GM23338 (cell line): ENCODE measurements at regions not wholly inside any gene's neighbourhood (a gene's known extent, or its start where the extent isn't known, plus 50 kb on each side); places are given as distances from the start of the nearest gene placed in this dataset.

ENCODE experiments used
- ATAC-seq: fragments of 200-7000 bp; cut with Tn5 transposase; 3 replicates; pipeline ENCODE4 v1.9.1; 2020
- DNase-seq: peaks from one replicate; pipeline ENCODE4 v3.0.0-alpha.2; 2015; ENCODE audit warnings: low spot score
- H2AFZ ChIP-seq: fragments of 200-600 bp; sonication (generic); 2 replicates; pipeline ENCODE4 v1.8.0; 2016; ENCODE audit warnings: antibody characterized with exemption, mild to moderate bottlenecking, moderate library complexity
- H3F3A ChIP-seq: fragments of 200-600 bp; sonication (generic); replicated peaks from 2 replicates; pipeline ENCODE4 v1.8.0; 2017; ENCODE audit warnings: antibody characterized with exemption, mixed run types, low read depth
- H3K27ac ChIP-seq: fragments of 200-600 bp; sonication (generic); 2 replicates; pipeline ENCODE4 v1.6.1; 2016; ENCODE audit warnings: low read depth
- H3K27me3 ChIP-seq: fragments of 200-600 bp; sonication (generic); 2 replicates; pipeline ENCODE4 v1.8.0; 2016; ENCODE audit warnings: mild to moderate bottlenecking, mixed run types, moderate library complexity; ENCODE audit not compliant: insufficient read depth
- H3K36me3 ChIP-seq: fragments of 200-600 bp; sonication (generic); 2 replicates; pipeline ENCODE4 v1.8.0; 2016; ENCODE audit warnings: mild to moderate bottlenecking; ENCODE audit not compliant: insufficient read depth
- H3K4me1 ChIP-seq: fragments of 200-600 bp; sonication (generic); 2 replicates; pipeline ENCODE4 v1.8.0; 2016; ENCODE audit warnings: mild to moderate bottlenecking, moderate library complexity; ENCODE audit not compliant: insufficient read depth
- H3K4me2 ChIP-seq: fragments of 200-600 bp; sonication (generic); 2 replicates; pipeline ENCODE4 v1.7.1; 2017; ENCODE audit warnings: mixed run types
- H3K4me3 ChIP-seq: fragments of 200-600 bp; sonication (generic); 2 replicates; pipeline ENCODE4 v1.6.1; 2016; ENCODE audit warnings: mixed run types
- H3K79me2 ChIP-seq: fragments of 200-600 bp; sonication (generic); replicated peaks from 2 replicates; pipeline ENCODE4 v1.8.0; 2017; ENCODE audit warnings: mild to moderate bottlenecking; ENCODE audit not compliant: insufficient read depth
- H3K9me2 ChIP-seq: fragments of 200-600 bp; sonication (generic); 2 replicates; pipeline ENCODE4 v1.8.0; 2017; ENCODE audit not compliant: insufficient read depth
- H4K20me1 ChIP-seq: fragments of 200-600 bp; sonication (generic); replicated peaks from 2 replicates; pipeline ENCODE4 v1.8.0; 2017; ENCODE audit warnings: mild to moderate bottlenecking; ENCODE audit not compliant: insufficient read depth
- H3K27ac Mint-ChIP-seq: 2 replicates; pipeline ENCODE4 v1.8.0; 2020; ENCODE audit warnings: inconsistent platforms, mild to moderate bottlenecking, moderate library complexity, mixed read lengths
- H3K27me3 Mint-ChIP-seq: 3 replicates; pipeline ENCODE4 v1.8.0; 2022; ENCODE audit warnings: low read depth, mild to moderate bottlenecking, moderate library complexity, mixed read lengths, inconsistent platforms; ENCODE audit not compliant: insufficient read depth, poor library complexity
- H3K36me3 Mint-ChIP-seq: 3 replicates; pipeline ENCODE4 v1.8.0; 2021; ENCODE audit warnings: low read depth, mild to moderate bottlenecking, inconsistent platforms, moderate library complexity, mixed read lengths
- H3K4me1 Mint-ChIP-seq: 3 replicates; pipeline ENCODE4 v1.8.0; 2020; ENCODE audit warnings: mild to moderate bottlenecking, inconsistent platforms, mixed read lengths
- H3K4me3 Mint-ChIP-seq: 3 replicates; pipeline ENCODE4 v1.8.0; 2021; ENCODE audit warnings: moderate library complexity, mild to moderate bottlenecking, inconsistent platforms, mixed read lengths
- H3K9me3 Mint-ChIP-seq: 3 replicates; pipeline ENCODE4 v1.8.0; 2020; ENCODE audit warnings: moderate library complexity, mild to moderate bottlenecking, inconsistent platforms, mixed read lengths
- CREB1 ChIP-seq: fragments of 250-450 bp; sonication (Bioruptor Pico); IDR thresholded peaks from 2 replicates; pipeline ENCODE4 v1.5.0; 2020; ENCODE audit warnings: low read depth, mild to moderate bottlenecking, moderate library complexity
- EZH2 ChIP-seq: fragments of 200-600 bp; sonication (generic); IDR thresholded peaks from one replicate; pipeline ENCODE4 v1.8.0; 2017; ENCODE audit warnings: antibody characterized with exemption, mild to moderate bottlenecking, low read depth; ENCODE audit not compliant: unreplicated experiment
- EZH2phosphoT487 ChIP-seq: fragments of 200-600 bp; sonication (generic); IDR thresholded peaks from one replicate; pipeline ENCODE4 v1.8.1; 2018; ENCODE audit warnings: antibody characterized with exemption; ENCODE audit not compliant: unreplicated experiment
- JUNB ChIP-seq: IDR thresholded peaks from one replicate; pipeline ENCODE4 v1.6.1; 2016; ENCODE audit warnings: antibody characterized with exemption; ENCODE audit not compliant: unreplicated experiment
- NANOG ChIP-seq: IDR thresholded peaks from 2 replicates; pipeline ENCODE4 v1.6.1; 2016; ENCODE audit warnings: antibody characterized with exemption, borderline replicate concordance
- POLR2AphosphoS5 ChIP-seq: IDR thresholded peaks from 2 replicates; pipeline ENCODE4 v1.6.1; 2016; ENCODE audit warnings: antibody characterized with exemption, low read depth
- STAT1 ChIP-seq: IDR thresholded peaks from one replicate; pipeline ENCODE4 v1.6.1; 2016; ENCODE audit warnings: antibody characterized with exemption; ENCODE audit not compliant: unreplicated experiment
- ZNF114 ChIP-seq: fragments of 250-450 bp; sonication (Bioruptor Pico); IDR thresholded peaks from 2 replicates; pipeline ENCODE4 v1.5.0; 2020; ENCODE audit warnings: mild to moderate bottlenecking, moderate library complexity
- ZNF331 ChIP-seq: fragments of 250-450 bp; sonication (Bioruptor Pico); IDR thresholded peaks from 2 replicates; pipeline ENCODE4 v1.5.0; 2020; ENCODE audit warnings: low read depth, mild to moderate bottlenecking, moderate library complexity
- TF ChIP-seq, protein P1 (sequence below): IDR thresholded peaks from one replicate; pipeline ENCODE4 v1.6.1; 2018; ENCODE audit warnings: antibody characterized with exemption; ENCODE audit not compliant: unreplicated experiment
- TF ChIP-seq, protein P2 (sequence below): fragments of 250-450 bp; sonication (Bioruptor Pico); IDR thresholded peaks from 2 replicates; pipeline ENCODE4 v1.5.0; 2020; ENCODE audit warnings: mild to moderate bottlenecking, moderate library complexity
- TF ChIP-seq, protein P3 (sequence below): IDR thresholded peaks from 2 replicates; pipeline ENCODE4 v1.6.1; 2016; ENCODE audit warnings: antibody characterized with exemption
- TF ChIP-seq, protein P4 (sequence below), 2 experiments: fragments of 200-600 bp in 1 of 2; sonication (generic) in 1 of 2; conservative IDR thresholded peaks; 2 replicates each; pipeline versions ENCODE4 v1.5.1 to v1.6.1; 2016 to 2017; ENCODE audit warnings: antibody characterized with exemption in 2 of 2, low read depth in 2 of 2, mild to moderate bottlenecking in 2 of 2, moderate library complexity in 1 of 2

DNA sequence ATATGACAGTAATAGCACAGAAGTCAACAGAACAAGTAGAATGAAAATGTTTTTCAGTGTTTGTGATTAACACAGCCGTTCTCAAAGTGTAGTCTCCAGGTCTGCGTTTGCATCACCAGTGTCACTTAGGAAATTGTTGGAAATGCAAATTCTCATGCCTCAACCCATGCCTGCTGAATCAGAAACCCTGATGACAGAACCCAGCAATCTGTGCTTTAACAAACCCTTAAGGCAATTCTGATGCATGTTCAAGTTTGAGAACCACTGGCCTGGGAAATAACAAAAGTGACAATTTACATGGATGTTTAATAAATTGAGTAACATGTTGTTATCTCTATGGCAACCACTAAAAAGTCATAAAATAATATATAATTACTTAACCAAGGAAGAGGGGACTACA, 103.1 kb upstream of the ATP11B start:
- no peaks in the 10 kb centered on the region for H3K4me1 ChIP-seq
- no peaks in the 10 kb centered on the region for H3K27me3 Mint-ChIP-seq
- no peak for ATAC-seq
- TF ChIP-seq EZH2phosphoT487: no peak
- TF ChIP-seq STAT1: no peak
- TF ChIP-seq, protein P1, sequence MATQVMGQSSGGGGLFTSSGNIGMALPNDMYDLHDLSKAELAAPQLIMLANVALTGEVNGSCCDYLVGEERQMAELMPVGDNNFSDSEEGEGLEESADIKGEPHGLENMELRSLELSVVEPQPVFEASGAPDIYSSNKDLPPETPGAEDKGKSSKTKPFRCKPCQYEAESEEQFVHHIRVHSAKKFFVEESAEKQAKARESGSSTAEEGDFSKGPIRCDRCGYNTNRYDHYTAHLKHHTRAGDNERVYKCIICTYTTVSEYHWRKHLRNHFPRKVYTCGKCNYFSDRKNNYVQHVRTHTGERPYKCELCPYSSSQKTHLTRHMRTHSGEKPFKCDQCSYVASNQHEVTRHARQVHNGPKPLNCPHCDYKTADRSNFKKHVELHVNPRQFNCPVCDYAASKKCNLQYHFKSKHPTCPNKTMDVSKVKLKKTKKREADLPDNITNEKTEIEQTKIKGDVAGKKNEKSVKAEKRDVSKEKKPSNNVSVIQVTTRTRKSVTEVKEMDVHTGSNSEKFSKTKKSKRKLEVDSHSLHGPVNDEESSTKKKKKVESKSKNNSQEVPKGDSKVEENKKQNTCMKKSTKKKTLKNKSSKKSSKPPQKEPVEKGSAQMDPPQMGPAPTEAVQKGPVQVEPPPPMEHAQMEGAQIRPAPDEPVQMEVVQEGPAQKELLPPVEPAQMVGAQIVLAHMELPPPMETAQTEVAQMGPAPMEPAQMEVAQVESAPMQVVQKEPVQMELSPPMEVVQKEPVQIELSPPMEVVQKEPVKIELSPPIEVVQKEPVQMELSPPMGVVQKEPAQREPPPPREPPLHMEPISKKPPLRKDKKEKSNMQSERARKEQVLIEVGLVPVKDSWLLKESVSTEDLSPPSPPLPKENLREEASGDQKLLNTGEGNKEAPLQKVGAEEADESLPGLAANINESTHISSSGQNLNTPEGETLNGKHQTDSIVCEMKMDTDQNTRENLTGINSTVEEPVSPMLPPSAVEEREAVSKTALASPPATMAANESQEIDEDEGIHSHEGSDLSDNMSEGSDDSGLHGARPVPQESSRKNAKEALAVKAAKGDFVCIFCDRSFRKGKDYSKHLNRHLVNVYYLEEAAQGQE: no peak
- TF ChIP-seq, protein P2, sequence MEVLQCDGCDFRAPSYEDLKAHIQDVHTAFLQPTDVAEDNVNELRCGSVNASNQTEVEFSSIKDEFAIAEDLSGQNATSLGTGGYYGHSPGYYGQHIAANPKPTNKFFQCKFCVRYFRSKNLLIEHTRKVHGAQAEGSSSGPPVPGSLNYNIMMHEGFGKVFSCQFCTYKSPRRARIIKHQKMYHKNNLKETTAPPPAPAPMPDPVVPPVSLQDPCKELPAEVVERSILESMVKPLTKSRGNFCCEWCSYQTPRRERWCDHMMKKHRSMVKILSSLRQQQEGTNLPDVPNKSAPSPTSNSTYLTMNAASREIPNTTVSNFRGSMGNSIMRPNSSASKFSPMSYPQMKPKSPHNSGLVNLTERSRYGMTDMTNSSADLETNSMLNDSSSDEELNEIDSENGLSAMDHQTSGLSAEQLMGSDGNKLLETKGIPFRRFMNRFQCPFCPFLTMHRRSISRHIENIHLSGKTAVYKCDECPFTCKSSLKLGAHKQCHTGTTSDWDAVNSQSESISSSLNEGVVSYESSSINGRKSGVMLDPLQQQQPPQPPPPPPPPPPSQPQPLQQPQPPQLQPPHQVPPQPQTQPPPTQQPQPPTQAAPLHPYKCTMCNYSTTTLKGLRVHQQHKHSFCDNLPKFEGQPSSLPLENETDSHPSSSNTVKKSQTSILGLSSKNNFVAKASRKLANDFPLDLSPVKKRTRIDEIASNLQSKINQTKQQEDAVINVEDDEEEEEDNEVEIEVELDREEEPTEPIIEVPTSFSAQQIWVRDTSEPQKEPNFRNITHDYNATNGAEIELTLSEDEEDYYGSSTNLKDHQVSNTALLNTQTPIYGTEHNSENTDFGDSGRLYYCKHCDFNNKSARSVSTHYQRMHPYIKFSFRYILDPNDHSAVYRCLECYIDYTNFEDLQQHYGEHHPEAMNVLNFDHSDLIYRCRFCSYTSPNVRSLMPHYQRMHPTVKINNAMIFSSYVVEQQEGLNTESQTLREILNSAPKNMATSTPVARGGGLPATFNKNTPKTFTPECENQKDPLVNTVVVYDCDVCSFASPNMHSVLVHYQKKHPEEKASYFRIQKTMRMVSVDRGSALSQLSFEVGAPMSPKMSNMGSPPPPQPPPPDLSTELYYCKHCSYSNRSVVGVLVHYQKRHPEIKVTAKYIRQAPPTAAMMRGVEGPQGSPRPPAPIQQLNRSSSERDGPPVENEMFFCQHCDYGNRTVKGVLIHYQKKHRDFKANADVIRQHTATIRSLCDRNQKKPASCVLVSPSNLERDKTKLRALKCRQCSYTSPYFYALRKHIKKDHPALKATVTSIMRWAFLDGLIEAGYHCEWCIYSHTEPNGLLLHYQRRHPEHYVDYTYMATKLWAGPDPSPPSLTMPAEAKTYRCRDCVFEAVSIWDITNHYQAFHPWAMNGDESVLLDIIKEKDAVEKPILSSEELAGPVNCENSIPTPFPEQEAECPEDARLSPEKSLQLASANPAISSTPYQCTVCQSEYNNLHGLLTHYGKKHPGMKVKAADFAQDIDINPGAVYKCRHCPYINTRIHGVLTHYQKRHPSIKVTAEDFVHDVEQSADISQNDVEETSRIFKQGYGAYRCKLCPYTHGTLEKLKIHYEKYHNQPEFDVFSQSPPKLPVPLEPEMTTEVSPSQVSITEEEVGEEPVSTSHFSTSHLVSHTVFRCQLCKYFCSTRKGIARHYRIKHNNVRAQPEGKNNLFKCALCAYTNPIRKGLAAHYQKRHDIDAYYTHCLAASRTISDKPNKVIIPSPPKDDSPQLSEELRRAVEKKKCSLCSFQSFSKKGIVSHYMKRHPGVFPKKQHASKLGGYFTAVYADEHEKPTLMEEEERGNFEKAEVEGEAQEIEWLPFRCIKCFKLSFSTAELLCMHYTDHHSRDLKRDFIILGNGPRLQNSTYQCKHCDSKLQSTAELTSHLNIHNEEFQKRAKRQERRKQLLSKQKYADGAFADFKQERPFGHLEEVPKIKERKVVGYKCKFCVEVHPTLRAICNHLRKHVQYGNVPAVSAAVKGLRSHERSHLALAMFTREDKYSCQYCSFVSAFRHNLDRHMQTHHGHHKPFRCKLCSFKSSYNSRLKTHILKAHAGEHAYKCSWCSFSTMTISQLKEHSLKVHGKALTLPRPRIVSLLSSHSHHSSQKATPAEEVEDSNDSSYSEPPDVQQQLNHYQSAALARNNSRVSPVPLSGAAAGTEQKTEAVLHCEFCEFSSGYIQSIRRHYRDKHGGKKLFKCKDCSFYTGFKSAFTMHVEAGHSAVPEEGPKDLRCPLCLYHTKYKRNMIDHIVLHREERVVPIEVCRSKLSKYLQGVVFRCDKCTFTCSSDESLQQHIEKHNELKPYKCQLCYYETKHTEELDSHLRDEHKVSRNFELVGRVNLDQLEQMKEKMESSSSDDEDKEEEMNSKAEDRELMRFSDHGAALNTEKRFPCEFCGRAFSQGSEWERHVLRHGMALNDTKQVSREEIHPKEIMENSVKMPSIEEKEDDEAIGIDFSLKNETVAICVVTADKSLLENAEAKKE: no peak
- TF ChIP-seq ZNF114 (CRISPR knock-in tag): no peak
- TF ChIP-seq, protein P3, sequence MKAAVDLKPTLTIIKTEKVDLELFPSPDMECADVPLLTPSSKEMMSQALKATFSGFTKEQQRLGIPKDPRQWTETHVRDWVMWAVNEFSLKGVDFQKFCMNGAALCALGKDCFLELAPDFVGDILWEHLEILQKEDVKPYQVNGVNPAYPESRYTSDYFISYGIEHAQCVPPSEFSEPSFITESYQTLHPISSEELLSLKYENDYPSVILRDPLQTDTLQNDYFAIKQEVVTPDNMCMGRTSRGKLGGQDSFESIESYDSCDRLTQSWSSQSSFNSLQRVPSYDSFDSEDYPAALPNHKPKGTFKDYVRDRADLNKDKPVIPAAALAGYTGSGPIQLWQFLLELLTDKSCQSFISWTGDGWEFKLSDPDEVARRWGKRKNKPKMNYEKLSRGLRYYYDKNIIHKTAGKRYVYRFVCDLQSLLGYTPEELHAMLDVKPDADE: no peak
- TF ChIP-seq, protein P4, sequence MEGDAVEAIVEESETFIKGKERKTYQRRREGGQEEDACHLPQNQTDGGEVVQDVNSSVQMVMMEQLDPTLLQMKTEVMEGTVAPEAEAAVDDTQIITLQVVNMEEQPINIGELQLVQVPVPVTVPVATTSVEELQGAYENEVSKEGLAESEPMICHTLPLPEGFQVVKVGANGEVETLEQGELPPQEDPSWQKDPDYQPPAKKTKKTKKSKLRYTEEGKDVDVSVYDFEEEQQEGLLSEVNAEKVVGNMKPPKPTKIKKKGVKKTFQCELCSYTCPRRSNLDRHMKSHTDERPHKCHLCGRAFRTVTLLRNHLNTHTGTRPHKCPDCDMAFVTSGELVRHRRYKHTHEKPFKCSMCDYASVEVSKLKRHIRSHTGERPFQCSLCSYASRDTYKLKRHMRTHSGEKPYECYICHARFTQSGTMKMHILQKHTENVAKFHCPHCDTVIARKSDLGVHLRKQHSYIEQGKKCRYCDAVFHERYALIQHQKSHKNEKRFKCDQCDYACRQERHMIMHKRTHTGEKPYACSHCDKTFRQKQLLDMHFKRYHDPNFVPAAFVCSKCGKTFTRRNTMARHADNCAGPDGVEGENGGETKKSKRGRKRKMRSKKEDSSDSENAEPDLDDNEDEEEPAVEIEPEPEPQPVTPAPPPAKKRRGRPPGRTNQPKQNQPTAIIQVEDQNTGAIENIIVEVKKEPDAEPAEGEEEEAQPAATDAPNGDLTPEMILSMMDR (conservative IDR thresholded peaks at IDR 0.05; ENCODE audit: low read depth in 2 of 2): no peak
- TF ChIP-seq EZH2: no peak
- TF ChIP-seq POLR2AphosphoS5: no peak
- TF ChIP-seq ZNF331 (CRISPR knock-in tag): no peak
- TF ChIP-seq JUNB: no peak
- TF ChIP-seq NANOG: no peak
- no peak for TF ChIP-seq CREB1 (CRISPR knock-in tag)
- DNase-seq: no peak
- no peaks in the 10 kb centered on the region for H3K36me3 Mint-ChIP-seq
- no peak overlapping the region for H3K4me3 Mint-ChIP-seq
- no peaks in the 10 kb centered on the region for H3K36me3 ChIP-seq
- no peaks in the 10 kb centered on the region for H3K4me1 Mint-ChIP-seq
- no peak overlapping the region for H3K27ac Mint-ChIP-seq
- no peaks in the 10 kb centered on the region for H3K27me3 ChIP-seq
- H3K27ac ChIP-seq: no peak overlapping the region
- H3K4me2 ChIP-seq: no peak overlapping the region
- H3K79me2 ChIP-seq: no peaks in the 10 kb centered on the region
- H3K4me3 ChIP-seq: no peak overlapping the region
- no peaks in the 10 kb centered on the region for H4K20me1 ChIP-seq
- H2AFZ ChIP-seq: no peak overlapping the region
- no peaks in the 10 kb centered on the region for H3F3A ChIP-seq
- no peaks in the 10 kb centered on the region for H3K9me3 Mint-ChIP-seq
- H3K9me2 ChIP-seq: no peaks in the 10 kb centered on the region
